Keratinocyte (primary cell): ENCODE measurements at regions not wholly inside any gene's neighbourhood (a gene's known extent, or its start where the extent isn't known, plus 50 kb on each side); places are given as distances from the start of the nearest gene placed in this dataset.

Experiments
- DNase-seq: peaks from one replicate; pipeline ENCODE4 v3.0.0-alpha.2; 2011; ENCODE audit warnings: low read depth, missing footprints, low spot score
- FAIRE-seq: peaks from 2 replicates; lab custom pipeline; 2011; peaks lifted over from hg19 to GRCh38; lab: Jason Lieb, UNC
- H2AFZ ChIP-seq: 2 replicates; pipeline ENCODE4 v1.6.0; 2012; ENCODE audit warnings: low read length, control low read depth, inconsistent platforms; ENCODE audit not compliant: control insufficient read depth
- H3K27ac ChIP-seq: 2 replicates; pipeline ENCODE4 v1.5.1; 2011; ENCODE audit warnings: low read length; ENCODE audit not compliant: control insufficient read depth, insufficient read depth
- H3K27me3 ChIP-seq: 3 replicates; pipeline ENCODE4 v1.6.0; 2011; ENCODE audit warnings: low read length; ENCODE audit not compliant: control insufficient read depth, insufficient read depth; ENCODE audit errors: extremely low read depth
- H3K36me3 ChIP-seq, 2 experiments: 2 replicates in 1 of 2; 3 replicates in 1 of 2; pipeline ENCODE4 v1.5.1; 2011; ENCODE audit warnings: low read length in 2 of 2, mild to moderate bottlenecking in 1 of 2; ENCODE audit not compliant: control insufficient read depth in 2 of 2, insufficient read depth in 2 of 2; ENCODE audit errors: extremely low read depth in 1 of 2
- H3K4me1 ChIP-seq: 3 replicates; pipeline ENCODE4 v1.5.1; 2011; ENCODE audit warnings: low read length; ENCODE audit not compliant: control insufficient read depth, insufficient read depth; ENCODE audit errors: extremely low read depth
- H3K4me2 ChIP-seq: 3 replicates; pipeline ENCODE4 v1.6.0; 2011; ENCODE audit warnings: low read depth, low read length; ENCODE audit not compliant: control insufficient read depth, insufficient read depth; ENCODE audit errors: extremely low read depth
- H3K4me3 ChIP-seq, 3 experiments: fragments of 200-600 bp in 1 of 3; sonication (generic) in 1 of 3; 2 replicates in 2 of 3; 3 replicates in 1 of 3; pipeline ENCODE4 v1.5.1; 2011 to 2016; ENCODE audit warnings: low read length in 3 of 3, mild to moderate bottlenecking in 3 of 3, control low read depth in 2 of 3, inconsistent platforms in 1 of 3, low read depth in 1 of 3, mixed read lengths in 1 of 3, mixed run types in 1 of 3, moderate library complexity in 1 of 3; ENCODE audit not compliant: control insufficient read depth in 2 of 3, insufficient read depth in 2 of 3; ENCODE audit errors: extremely low read depth in 1 of 3
- H3K79me2 ChIP-seq: 2 replicates; pipeline ENCODE4 v1.6.0; 2012; ENCODE audit warnings: low read length; ENCODE audit not compliant: control insufficient read depth, insufficient read depth
- H3K9ac ChIP-seq: 3 replicates; pipeline ENCODE4 v1.6.0; 2011; ENCODE audit warnings: low read length; ENCODE audit not compliant: control insufficient read depth, insufficient read depth; ENCODE audit errors: extremely low read depth
- H3K9me1 ChIP-seq: 3 replicates; pipeline ENCODE4 v1.6.0; 2011; ENCODE audit warnings: low read length; ENCODE audit not compliant: control insufficient read depth, insufficient read depth; ENCODE audit errors: extremely low read depth
- H3K9me3 ChIP-seq: 2 replicates; pipeline ENCODE4 v1.5.1; 2012; ENCODE audit warnings: low read depth, low read length; ENCODE audit not compliant: control insufficient read depth
- H4K20me1 ChIP-seq: 3 replicates; pipeline ENCODE4 v1.6.0; 2011; ENCODE audit warnings: low read length; ENCODE audit not compliant: control insufficient read depth, insufficient read depth; ENCODE audit errors: extremely low read depth
- CTCF ChIP-seq, 3 experiments: IDR thresholded peaks in 1 of 3; conservative IDR thresholded peaks in 1 of 3; optimal IDR thresholded peaks in 1 of 3; 2 replicates in 2 of 3; 3 replicates in 1 of 3; pipeline versions ENCODE3 to v1.5.1; 2011; ENCODE audit warnings: low read length in 3 of 3, mild to moderate bottlenecking in 3 of 3, moderate library complexity in 2 of 3, control low read depth in 1 of 3, inconsistent platforms in 1 of 3; ENCODE audit not compliant: insufficient read depth in 2 of 3; ENCODE audit errors: extremely low read depth in 1 of 3
- EZH2 ChIP-seq: IDR thresholded peaks from one replicate; pipeline ENCODE4 v1.6.1; 2012; ENCODE audit warnings: inconsistent platforms, mild to moderate bottlenecking, low read length, moderate library complexity
- dilution Hi-C: fragments of 300-500 bp; cut with MboI; formaldehyde crosslinking; loops from one replicate; pipeline ENCODE4 v1.7.0; 2020; ENCODE audit warnings: low sequenced_read_pairs; ENCODE audit not compliant: extremely low pct_ligation_motif_present

GRCh38 chr12:9343731-9344130 lies 135.5 kb upstream of the PZP start:
- H3K27me3 ChIP-seq = no peaks in the 10 kb centered on the region
- no peak overlapping the region for H3K4me3 ChIP-seq
- peaks cover 14% of the 10 kb centered on the region for H3K4me1 ChIP-seq
- H3K9me3 ChIP-seq = no peaks in the 10 kb centered on the region
- FAIRE-seq = no peak
- no peaks in the 10 kb centered on the region for H3K79me2 ChIP-seq
- H3K9ac ChIP-seq = no peak overlapping the region
- H3K36me3 ChIP-seq = no peaks in the 10 kb centered on the region
- no peak overlapping the region for H2AFZ ChIP-seq
- no peak overlapping the region for H3K4me2 ChIP-seq
- H4K20me1 ChIP-seq = no peaks in the 10 kb centered on the region
- TF ChIP-seq CTCF (optimal IDR thresholded peaks at IDR 0.05 in 1 of 3, IDR thresholded peaks at IDR 0.05 in 1 of 3, conservative IDR thresholded peaks at IDR 0.05 in 1 of 3; ENCODE audit: extremely low read depth in 1 of 3, insufficient read depth in 2 of 3, low read length in 3 of 3) (no peak), EZH2 (no peak)
- no peak overlapping the region for H3K27ac ChIP-seq
- DNase-seq = no peak
- dilution Hi-C loops = no loop called here
- H3K9me1 ChIP-seq = no peaks in the 10 kb centered on the region

- Histone ChIP-seq H3K4me3 (no peak overlapping the region), H4K20me1 (no peaks in the 10 kb centered on the region), H3K9ac (no peak overlapping the region), H3K4me2 (no peak overlapping the region), H3K79me2 (no peaks in the 10 kb centered on the region), H3K9me3 (no peaks in the 10 kb centered on the region), H3K4me1 (peaks cover 13% of the 10 kb centered on the region), H2AFZ (no peak overlapping the region), H3K27me3 (no peaks in the 10 kb centered on the region), H3K27ac (no peak overlapping the region), H3K36me3 (no peaks in the 10 kb centered on the region), H3K9me1 (no peaks in the 10 kb centered on the region)
- no peak for DNase-seq
- TF ChIP-seq EZH2 (no peak), CTCF (optimal IDR thresholded peaks at IDR 0.05 in 1 of 3, IDR thresholded peaks at IDR 0.05 in 1 of 3, conservative IDR thresholded peaks at IDR 0.05 in 1 of 3; ENCODE audit: extremely low read depth in 1 of 3, insufficient read depth in 2 of 3, low read length in 3 of 3) (no peak)
- no peak for FAIRE-seq
- dilution Hi-C loops = no loop called here
Observed at GRCh38 chr12:9342614-9343353, 134.6 kb upstream of the PZP start.
